ENCODE measurements at regions not wholly inside any gene's neighbourhood (a gene's known extent, or its start where the extent isn't known, plus 50 kb on each side); places are given as distances from the start of the nearest gene placed in this dataset.
"Not testable (repeated sequence)": the region's sequence is repeated elsewhere in the genome, so short reads cannot be mapped to it uniquely, and the experiment has no call there.

DNA sequence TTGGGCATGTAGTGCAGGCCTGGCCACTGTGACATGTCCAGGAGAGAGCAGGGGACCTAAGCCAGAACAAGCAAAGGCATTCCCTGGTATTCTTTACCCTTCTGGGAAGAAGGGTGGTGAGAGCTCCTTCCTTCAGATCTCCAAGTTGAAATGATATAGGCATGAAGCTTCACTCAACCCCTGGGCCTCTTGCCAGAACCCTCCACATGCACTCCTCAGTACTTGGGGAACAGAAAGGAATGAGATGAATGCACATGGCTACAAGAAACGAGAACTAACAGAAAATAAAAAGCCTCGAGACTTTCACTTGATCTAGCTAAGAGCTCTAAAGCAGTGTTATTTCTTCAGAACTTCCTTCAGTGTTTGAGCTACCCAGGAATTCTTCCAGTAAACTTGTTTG is 262.2 kb downstream of the ETV1 start:
- Histone ChIP-seq H3K4me3 (ENCODE audit: insufficient read depth, low read depth, low read length) (no peak overlapping the region), H3K36me3 (replicated peaks; ENCODE audit: control insufficient read depth, insufficient read depth, low read length) (no peaks in the 10 kb centered on the region), H3K27me3 (ENCODE audit: control insufficient read depth, insufficient read depth, low read length) (no peaks in the 10 kb centered on the region)
- no peak for DNase-seq

GRCh38 chr7:13727751-13728150 is 261.7 kb downstream of the ETV1 start:
- no peak for DNase-seq
- H3K4me3 ChIP-seq (ENCODE audit: insufficient read depth, low read depth, low read length): no peak overlapping the region
- H3K36me3 ChIP-seq (replicated peaks; ENCODE audit: control insufficient read depth, insufficient read depth, low read length): no peaks in the 10 kb centered on the region
- H3K27me3 ChIP-seq (ENCODE audit: control insufficient read depth, insufficient read depth, low read length): no peaks in the 10 kb centered on the region

DNA sequence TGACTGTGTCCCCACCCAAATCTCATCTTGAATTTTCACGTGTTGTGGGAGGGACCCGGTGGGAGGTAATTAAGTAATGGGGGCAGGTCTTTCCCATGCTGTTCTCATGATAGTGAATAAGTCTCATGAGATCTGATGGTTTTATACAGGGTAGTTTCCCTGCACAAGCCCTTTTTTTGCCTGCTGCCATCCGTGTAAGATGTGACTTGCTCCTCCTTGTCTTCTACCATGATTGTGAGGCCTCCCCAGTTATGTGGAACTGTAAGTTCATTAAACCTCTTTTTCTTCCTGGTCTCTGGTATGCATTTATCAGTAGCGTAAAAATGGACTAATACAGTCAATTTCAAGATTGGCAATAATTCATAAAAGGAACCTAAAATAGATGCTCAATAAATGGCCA is 261.0 kb downstream of the ETV1 start:
- H3K27me3 ChIP-seq (ENCODE audit: control insufficient read depth, insufficient read depth, low read length); DNase-seq: not testable (repeated sequence)

GRCh38 chr7:13731643-13732042 is 257.8 kb downstream of the ETV1 start:
- Histone ChIP-seq H3K36me3 (replicated peaks; ENCODE audit: control insufficient read depth, insufficient read depth, low read length) (no peaks in the 10 kb centered on the region), H3K27me3 (ENCODE audit: control insufficient read depth, insufficient read depth, low read length) (no peaks in the 10 kb centered on the region), H3K4me3 (ENCODE audit: insufficient read depth, low read depth, low read length) (no peak overlapping the region)
- DNase-seq: no peak

More for the DNA sequence above, 261.0 kb downstream of the ETV1 start:
- H3K36me3 ChIP-seq (replicated peaks; ENCODE audit: control insufficient read depth, insufficient read depth, low read length); H3K4me3 ChIP-seq (ENCODE audit: insufficient read depth, low read depth, low read length): not testable (repeated sequence)

- Histone ChIP-seq H3K27me3 (ENCODE audit: control insufficient read depth, insufficient read depth, low read length) (no peaks in the 10 kb centered on the region), H3K36me3 (replicated peaks; ENCODE audit: control insufficient read depth, insufficient read depth, low read length) (no peaks in the 10 kb centered on the region)
Measured at GRCh38 chr7:13737563-13737962, 251.9 kb downstream of the ETV1 start.

DNA sequence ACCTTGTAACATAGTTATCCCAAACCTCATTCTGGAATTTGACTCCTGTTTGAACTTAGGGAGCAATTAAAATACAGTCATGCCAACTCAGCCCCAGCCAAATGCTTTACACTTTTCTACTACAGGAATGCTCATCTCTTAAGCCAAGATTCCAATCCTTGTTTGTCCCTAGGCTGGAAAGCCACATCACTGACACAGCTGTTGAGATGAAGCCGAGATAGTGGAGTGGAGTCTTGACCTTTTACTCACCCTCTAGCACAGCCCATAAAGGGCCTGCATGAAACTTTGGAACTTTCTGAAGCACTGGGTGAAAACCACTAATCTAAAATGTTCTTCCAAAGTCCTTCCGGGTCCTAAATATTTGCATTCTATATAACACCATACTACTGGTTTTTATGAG is 247.3 kb downstream of the ETV1 start:
- H3K4me3 ChIP-seq (ENCODE audit: insufficient read depth, low read depth, low read length): no peak overlapping the region
- H3K36me3 ChIP-seq (replicated peaks; ENCODE audit: control insufficient read depth, insufficient read depth, low read length): no peaks in the 10 kb centered on the region
- no peak for DNase-seq
- no peaks in the 10 kb centered on the region for H3K27me3 ChIP-seq (ENCODE audit: control insufficient read depth, insufficient read depth, low read length)

More at GRCh38 chr7:13737563-13737962, 251.9 kb downstream of the ETV1 start:
- no peak overlapping the region for H3K4me3 ChIP-seq (ENCODE audit: insufficient read depth, low read depth, low read length)
- DNase-seq: no peak

- Histone ChIP-seq H3K27me3 (ENCODE audit: control insufficient read depth, insufficient read depth, low read length) (no peaks in the 10 kb centered on the region), H3K4me3 (ENCODE audit: insufficient read depth, low read depth, low read length) (no peak overlapping the region), H3K36me3 (replicated peaks; ENCODE audit: control insufficient read depth, insufficient read depth, low read length) (no peaks in the 10 kb centered on the region)
- no peak for DNase-seq
Measured at GRCh38 chr7:13742811-13743210, 246.7 kb downstream of the ETV1 start.

DNA sequence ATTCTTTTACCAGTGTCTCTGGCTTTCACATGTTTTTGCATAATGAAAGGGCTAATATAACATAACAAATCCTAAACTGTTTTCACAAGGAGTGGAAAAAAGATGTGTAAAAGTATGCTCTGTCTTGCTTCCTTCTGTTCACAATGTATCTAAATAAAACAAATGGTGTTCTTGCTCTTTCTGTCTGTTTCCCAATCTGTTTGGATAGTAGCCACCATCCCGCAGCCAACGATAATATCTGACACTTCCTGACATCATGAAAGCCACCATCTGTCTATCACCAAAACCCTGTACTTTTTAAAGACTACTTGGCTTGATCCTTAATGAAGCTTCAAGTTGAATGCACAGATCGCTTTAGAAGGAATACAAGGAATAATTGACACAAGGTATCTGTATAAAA is 246.2 kb downstream of the ETV1 start:
- Histone ChIP-seq H3K4me3 (ENCODE audit: insufficient read depth, low read depth, low read length) (no peak overlapping the region), H3K36me3 (replicated peaks; ENCODE audit: control insufficient read depth, insufficient read depth, low read length) (no peaks in the 10 kb centered on the region), H3K27me3 (ENCODE audit: control insufficient read depth, insufficient read depth, low read length) (no peaks in the 10 kb centered on the region)
- DNase-seq: no peak

DNA sequence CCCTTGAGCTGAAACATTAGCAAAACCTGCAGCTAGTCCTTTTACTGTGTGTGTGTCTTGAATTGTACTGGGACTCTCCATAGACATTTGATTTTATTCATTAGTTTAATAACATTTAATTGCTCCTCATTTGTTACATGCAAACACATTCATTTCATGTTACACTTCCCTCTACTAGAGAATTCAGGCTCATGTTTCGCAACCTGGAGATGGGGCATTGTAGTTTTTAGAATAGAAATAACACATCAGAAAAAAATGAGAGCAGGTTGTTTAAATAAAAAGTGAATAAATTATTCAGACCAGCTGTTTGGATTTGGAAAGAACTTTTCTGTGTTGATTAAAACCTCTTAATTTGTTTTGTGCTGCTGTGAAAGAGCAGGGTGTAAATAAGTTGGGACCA is 243.9 kb downstream of the ETV1 start:
- H3K36me3 ChIP-seq (replicated peaks; ENCODE audit: control insufficient read depth, insufficient read depth, low read length): no peaks in the 10 kb centered on the region
- DNase-seq: no peak
- no peaks in the 10 kb centered on the region for H3K27me3 ChIP-seq (ENCODE audit: control insufficient read depth, insufficient read depth, low read length)
- no peak overlapping the region for H3K4me3 ChIP-seq (ENCODE audit: insufficient read depth, low read depth, low read length)

DNA sequence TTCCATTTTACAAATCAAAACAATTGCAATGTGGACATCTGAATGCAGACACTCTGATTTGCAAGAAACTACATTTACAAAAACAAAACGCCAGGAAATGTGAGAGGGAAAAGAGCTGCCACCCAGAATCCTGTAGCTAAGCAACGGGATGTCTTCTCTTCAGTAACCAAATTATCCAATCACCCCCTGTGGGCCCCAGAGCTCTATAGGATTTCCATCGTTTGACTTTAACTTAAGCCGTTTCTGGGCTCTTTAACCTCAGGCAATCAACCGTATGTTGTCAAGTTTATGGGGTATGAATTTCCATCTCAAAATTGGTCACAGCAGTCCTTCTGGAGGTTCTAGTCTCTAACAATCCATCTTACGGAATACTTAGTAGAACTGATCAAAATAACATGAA is 240.5 kb downstream of the ETV1 start:
- DNase-seq: peak; percentile 6
- no peaks in the 10 kb centered on the region for H3K36me3 ChIP-seq (replicated peaks; ENCODE audit: control insufficient read depth, insufficient read depth, low read length)
- H3K27me3 ChIP-seq (ENCODE audit: control insufficient read depth, insufficient read depth, low read length): no peaks in the 10 kb centered on the region
- no peak overlapping the region for H3K4me3 ChIP-seq (ENCODE audit: insufficient read depth, low read depth, low read length)

- H3K4me3 ChIP-seq (ENCODE audit: insufficient read depth, low read depth, low read length): no peak overlapping the region
- H3K36me3 ChIP-seq (replicated peaks; ENCODE audit: control insufficient read depth, insufficient read depth, low read length): no peaks in the 10 kb centered on the region
- DNase-seq: no peak
- no peaks in the 10 kb centered on the region for H3K27me3 ChIP-seq (ENCODE audit: control insufficient read depth, insufficient read depth, low read length)
Measured at GRCh38 chr7:13749636-13750035, 239.8 kb downstream of the ETV1 start.

- no peak for DNase-seq
- H3K36me3 ChIP-seq (replicated peaks; ENCODE audit: control insufficient read depth, insufficient read depth, low read length): no peaks in the 10 kb centered on the region
- no peak overlapping the region for H3K4me3 ChIP-seq (ENCODE audit: insufficient read depth, low read depth, low read length)
- H3K27me3 ChIP-seq (ENCODE audit: control insufficient read depth, insufficient read depth, low read length): no peaks in the 10 kb centered on the region
Measured at GRCh38 chr7:13751766-13752165, 237.7 kb downstream of the ETV1 start.

DNA sequence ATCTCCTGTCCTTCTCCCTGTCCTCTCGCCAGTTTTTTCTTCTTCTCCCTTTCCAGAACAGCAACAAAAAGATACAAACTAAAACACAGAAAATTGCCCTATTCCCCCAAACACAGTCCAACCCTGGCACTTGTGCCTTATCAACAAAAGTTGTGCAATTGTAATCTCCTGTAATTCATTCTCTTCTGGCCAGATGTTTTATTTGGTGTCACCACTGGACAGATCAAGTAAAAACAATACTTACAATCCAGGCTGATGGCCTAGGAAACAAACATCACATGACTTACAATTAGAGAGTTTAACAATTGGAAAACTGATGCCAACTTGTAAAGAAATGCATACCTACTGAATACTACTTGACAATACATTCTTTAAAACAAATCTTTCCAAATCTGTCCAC is 231.6 kb downstream of the ETV1 start:
- H3K36me3 ChIP-seq (replicated peaks; ENCODE audit: control insufficient read depth, insufficient read depth, low read length): no peaks in the 10 kb centered on the region
- H3K4me3 ChIP-seq (ENCODE audit: insufficient read depth, low read depth, low read length): no peak overlapping the region
- H3K27me3 ChIP-seq (ENCODE audit: control insufficient read depth, insufficient read depth, low read length): no peaks in the 10 kb centered on the region
- DNase-seq: no peak

DNA sequence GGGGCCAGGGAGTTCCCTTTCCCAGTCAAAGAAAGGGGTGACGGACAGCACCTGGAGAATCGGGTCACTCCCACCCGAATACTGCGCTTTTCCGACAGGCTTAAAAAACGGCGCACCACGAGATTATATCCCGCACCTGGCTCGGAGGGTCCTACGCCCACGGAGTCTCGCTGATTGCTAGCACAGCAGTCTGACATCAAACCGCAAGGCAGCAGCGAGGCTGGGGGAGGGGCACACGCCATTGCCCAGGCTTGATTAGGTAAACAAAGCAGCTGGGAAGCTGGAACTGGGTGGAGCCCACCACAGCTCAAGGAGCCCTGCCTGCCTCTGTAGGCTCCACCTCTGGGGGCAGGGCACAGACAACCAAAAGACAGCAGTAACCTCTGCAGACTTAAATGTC is 223.6 kb downstream of the ETV1 start:
- H3K27me3 ChIP-seq (ENCODE audit: control insufficient read depth, insufficient read depth, low read length); DNase-seq; H3K36me3 ChIP-seq (replicated peaks; ENCODE audit: control insufficient read depth, insufficient read depth, low read length): not testable (repeated sequence)
- peak overlapping the region; percentile 25 for H3K4me3 ChIP-seq (ENCODE audit: insufficient read depth, low read depth, low read length)

GRCh38 chr7:13770305-13770704 is 219.2 kb downstream of the ETV1 start:
- no peak for DNase-seq
- Histone ChIP-seq H3K4me3 (ENCODE audit: insufficient read depth, low read depth, low read length) (no peak overlapping the region), H3K36me3 (replicated peaks; ENCODE audit: control insufficient read depth, insufficient read depth, low read length) (no peaks in the 10 kb centered on the region), H3K27me3 (ENCODE audit: control insufficient read depth, insufficient read depth, low read length) (no peaks in the 10 kb centered on the region)

GRCh38 chr7:13774976-13775375 is 214.5 kb downstream of the ETV1 start:
- no peak overlapping the region for H3K4me3 ChIP-seq (ENCODE audit: insufficient read depth, low read depth, low read length)
- no peaks in the 10 kb centered on the region for H3K27me3 ChIP-seq (ENCODE audit: control insufficient read depth, insufficient read depth, low read length)
- DNase-seq: no peak
- no peaks in the 10 kb centered on the region for H3K36me3 ChIP-seq (replicated peaks; ENCODE audit: control insufficient read depth, insufficient read depth, low read length)

All from H7 (cell line).